ENCODE measurements at regions not wholly inside any gene's neighbourhood (a gene's known extent, or its start where the extent isn't known, plus 50 kb on each side); places are given as distances from the start of the nearest gene placed in this dataset.
A peak's percentile ranks its signal among the peaks of the same experiment; 100 is the strongest.

DNA sequence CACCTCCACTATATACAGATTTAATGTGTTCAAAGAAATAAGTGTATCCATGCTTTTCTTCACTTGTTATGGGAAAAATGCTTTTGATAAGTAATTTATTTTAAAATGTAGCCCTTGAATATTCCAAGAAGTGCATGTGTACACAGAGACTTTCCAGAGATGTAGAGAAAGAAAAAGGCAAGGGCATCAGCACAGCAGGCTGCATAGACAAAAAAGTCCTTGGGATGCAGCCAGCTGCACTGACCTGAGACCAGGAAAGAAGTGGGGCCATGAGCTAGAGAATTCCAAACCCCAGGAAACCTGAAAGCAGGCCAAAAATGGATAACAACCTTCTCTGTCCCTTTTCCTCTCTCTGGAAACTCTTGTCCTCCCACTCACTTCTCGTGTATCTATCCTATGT is 51.6 kb upstream of the PRDM8 start:
- no peak for DNase-seq

DNA sequence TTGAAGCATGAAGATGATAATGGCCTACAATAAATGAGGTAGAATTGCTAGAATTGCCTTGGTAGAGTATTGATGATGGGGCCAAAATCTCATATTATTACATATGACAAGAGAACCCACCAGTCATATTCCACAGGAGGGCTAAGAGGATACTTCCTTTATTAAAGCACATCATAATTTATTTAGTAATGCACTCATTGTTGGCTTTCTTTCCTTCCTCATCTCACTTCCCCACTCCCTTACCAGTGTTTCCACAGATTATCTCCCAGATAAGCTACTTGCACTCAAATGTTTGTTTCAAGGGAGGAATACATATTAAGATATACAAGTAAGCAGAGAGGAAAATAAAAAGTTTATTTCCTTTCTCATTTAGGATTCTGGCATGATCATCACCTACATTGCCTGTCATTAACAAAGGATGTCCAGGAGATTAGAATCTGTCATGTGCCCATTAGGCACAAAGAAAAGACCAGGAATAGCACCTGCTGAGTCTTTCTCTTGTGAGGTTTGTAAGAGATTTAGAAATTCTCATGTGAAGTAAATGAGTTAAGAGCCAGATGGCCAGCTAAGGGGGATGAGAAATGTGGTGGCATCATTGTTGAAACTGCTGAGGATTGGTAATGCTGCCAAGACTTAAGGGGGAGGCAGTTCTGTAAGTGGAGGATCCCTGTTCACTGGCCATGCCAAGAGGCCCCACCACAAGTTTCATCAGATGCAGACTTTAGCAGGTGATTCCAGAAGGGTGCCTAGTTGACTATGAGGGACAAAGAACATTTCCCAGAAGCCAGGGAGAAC is 52.4 kb upstream of the PRDM8 start:
- no peak for DNase-seq

GRCh38 chr4:80143307-80143679 is 54.0 kb upstream of the PRDM8 start:
- no peak for DNase-seq

DNA sequence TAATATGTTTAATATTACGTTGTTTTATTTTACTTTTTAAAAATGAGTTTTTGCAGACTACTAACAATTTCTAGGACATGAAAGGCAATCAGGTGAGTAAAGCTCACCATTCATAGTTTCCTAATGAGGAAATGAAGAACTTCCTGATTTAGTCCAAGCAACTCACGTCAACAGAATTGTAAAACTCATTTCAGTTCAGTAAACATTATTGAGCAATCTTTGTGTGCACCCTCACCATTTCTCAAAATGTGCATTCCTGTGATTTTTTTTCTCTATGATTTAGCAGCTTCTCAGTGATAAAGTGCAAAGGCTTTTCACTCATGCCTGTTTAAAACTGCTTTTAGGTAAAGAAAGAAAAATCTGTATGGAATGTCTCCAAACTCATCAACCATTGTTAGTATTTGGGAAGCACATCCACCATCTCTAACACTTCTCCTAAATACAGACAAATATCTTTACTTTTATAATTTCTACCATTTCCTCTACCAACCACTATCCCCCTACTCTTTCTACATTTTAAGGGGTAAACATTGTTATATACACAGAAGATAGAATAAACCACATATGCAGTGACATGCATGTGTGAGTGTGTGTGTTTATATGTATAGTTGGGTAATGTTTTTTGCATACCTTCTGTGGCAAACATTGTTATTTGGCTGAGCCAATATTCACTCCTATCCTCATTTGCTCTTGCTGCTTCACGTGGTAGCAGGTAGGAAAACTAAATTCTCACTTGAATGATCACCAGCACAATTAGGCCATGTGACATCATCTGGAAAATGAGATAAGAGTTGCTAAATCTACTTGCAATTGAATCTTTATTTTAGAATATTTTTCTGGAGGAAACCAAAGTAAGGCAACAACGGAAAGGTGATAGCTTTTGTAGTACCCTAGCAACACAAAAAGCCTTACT is 54.7 kb upstream of the PRDM8 start:
- DNase-seq = no peak

GRCh38 chr4:80141543-80141942 is 55.8 kb upstream of the PRDM8 start:
- DNase-seq = no peak

- no peak for DNase-seq
Measured at GRCh38 chr4:80140194-80140593, 57.1 kb upstream of the PRDM8 start.

- no peak for DNase-seq
Measured at GRCh38 chr4:80139671-80140070, 57.6 kb upstream of the PRDM8 start.

DNA sequence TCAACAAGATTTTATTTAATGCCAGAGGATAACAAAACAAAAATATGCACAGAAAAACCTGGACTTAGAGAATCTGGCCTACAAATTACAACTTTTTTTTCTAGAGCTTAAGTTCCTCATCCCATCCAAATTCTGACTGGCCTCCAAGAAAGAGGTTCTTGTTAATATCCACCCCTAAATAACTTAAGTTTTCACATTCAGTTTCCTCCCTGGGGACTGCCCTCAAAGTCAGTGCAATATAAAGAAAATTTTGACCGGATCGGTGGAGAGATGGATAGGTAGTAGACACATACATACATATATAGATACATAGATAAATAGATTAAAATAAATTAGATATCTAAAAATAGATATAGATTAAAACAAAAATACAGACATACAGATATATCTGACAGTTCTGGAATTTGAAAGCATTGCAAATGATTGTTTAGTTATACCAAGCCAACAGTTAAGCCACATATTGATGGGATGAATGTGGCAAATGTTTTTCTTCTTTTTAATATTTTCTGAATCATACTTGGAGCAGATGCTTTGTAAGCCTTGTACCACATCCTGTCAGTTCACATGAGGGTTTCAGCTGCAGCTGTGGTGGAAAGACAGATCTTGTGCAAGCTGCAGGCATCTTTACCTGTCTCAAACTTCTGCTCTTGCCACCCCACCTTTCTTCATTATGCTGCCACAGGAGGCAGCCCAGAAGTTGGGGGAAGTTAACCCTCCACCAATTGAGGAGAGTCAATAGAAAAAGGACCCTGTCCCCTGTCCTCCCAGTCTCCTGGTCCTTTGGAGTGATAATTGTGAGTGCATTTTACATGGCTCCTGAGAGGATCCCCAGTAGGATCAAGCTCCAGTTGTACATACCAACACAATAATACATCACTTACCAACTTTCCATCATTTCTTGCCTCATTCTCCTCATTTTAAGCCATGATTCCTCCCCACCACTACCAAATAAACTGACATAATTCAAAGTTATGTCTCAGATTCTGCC is 58.5 kb upstream of the PRDM8 start:
- DNase-seq = peak; percentile 24

- DNase-seq = no peak
Measured at GRCh38 chr4:80137631-80138030, 59.7 kb upstream of the PRDM8 start.

- DNase-seq = no peak
Measured at GRCh38 chr4:80136270-80136669, 61.0 kb upstream of the PRDM8 start.

GRCh38 chr4:80135702-80136058 is 61.6 kb upstream of the PRDM8 start:
- no peak for DNase-seq

DNA sequence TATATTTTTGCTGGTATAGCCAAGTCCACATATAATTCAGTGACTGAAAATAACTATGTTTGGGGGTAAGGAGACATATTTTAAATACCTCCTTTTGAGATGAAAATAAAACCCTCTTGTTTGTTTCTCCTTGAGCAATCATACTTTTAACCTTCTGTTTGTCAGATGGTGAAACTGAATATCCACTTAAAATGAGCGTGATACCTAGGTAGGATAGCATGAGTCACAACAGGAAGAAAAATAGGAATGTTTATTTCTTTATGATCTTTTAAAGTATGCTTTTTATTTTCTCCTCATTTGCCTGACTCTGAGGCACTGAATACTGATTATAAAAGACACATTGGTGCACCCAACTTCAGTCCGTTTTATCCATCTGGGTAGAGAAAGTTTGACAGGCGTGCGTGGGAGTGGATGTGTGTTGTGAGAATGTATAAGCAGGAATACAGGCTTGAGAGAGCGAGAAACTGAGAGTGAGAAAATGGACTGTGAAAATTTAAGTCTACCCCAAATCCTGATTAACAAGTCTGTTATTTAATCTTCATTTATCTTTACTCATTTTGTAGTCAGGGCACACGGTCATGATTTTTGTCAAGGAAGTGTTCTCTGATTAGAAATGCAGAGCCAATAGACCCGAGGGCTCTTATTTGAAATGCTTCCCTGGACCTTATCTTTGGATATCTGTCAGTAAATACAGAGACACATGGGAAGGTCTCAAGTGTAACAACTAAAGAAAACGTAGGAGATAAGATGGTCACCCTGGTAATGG is 62.1 kb upstream of the ANTXR2 start:
- DNase-seq = no peak

GRCh38 chr4:80133240-80133783 is 60.3 kb upstream of the ANTXR2 start:
- no peak for DNase-seq

DNA sequence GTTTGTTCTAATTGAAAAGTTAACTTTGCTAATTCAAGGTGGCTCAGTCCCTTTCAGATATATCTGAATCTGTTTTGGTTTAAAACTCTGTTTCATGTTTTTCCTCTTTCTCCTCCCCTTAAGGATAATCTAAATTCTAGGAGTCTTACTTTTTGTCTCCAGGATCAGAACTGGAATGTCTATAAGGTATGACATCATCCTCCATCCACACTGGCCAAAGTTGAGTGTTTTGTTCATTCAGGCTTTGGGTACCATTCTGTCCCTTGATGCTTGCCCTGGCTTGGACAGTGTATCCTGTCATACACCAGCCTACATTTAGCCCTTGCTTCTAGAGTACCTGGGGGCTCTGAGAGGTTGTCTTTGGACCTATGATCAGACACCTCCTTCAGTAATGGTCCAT is 56.8 kb upstream of the ANTXR2 start:
- DNase-seq = no peak

- no peak for DNase-seq
Measured at GRCh38 chr4:80128941-80129340, 55.9 kb upstream of the ANTXR2 start.

GRCh38 chr4:80127870-80128419 is 54.9 kb upstream of the ANTXR2 start:
- no peak for DNase-seq

DNA sequence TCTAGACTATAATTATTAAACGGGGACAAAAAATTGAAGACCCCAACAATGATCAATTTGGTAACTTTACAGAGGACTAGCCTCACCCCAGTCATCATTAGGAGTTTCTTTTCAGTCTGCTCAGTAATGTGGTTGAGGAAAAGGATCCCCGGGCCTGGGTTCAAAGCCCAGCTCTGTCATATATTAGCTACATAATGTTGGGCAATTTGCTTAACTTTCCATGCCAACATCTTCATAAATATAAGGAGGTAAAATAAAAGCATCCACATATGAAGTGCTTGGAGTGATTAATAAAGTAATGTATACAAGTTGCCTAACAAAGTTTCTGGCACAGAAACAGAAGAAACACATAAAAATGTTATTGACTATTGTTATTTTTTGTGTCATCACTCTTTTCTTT is 53.4 kb upstream of the ANTXR2 start:
- no peak for DNase-seq

DNA sequence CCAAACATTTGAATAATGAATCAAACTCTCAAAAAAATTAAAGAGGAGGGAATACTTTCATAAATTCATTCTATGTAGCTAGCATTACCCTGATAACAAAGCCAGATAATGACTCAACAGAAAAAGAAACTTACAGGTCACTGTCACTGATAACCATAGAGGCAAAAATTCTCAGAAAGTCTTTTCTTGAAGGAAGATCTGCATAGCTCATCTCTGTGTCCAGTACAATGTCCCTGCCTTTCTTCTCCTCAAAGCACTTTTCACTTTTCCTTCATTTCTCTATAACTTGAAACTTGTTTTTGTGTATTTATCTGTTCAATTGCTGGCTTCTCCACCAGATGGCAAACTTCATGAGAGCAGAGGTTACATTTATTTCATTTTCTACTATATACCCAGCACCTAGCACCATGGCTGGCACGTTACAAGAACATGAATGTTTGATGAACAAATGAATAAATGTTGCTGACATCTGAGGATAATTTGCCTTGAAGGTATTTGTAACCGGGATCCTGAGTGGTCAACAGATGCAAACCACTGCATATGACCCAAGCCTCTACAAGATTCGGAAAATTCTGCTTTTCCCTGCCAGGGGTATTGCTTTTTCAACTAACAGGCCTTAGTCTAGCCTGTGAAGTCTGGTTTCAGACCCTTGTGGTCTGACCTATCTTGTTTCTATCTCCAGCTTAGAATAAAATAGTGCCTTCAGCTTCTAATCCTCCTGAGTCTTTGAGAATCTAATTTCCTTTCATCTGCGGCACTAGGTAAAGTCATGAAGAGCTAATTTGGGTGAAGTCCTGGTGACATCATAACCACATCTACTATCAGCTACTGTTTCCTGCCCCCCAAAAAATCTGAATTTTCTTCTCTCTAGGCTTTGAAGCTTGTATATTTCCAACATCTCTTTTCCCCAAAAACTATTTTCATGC is 52.5 kb upstream of the ANTXR2 start:
- DNase-seq = peak; percentile 11

DNA sequence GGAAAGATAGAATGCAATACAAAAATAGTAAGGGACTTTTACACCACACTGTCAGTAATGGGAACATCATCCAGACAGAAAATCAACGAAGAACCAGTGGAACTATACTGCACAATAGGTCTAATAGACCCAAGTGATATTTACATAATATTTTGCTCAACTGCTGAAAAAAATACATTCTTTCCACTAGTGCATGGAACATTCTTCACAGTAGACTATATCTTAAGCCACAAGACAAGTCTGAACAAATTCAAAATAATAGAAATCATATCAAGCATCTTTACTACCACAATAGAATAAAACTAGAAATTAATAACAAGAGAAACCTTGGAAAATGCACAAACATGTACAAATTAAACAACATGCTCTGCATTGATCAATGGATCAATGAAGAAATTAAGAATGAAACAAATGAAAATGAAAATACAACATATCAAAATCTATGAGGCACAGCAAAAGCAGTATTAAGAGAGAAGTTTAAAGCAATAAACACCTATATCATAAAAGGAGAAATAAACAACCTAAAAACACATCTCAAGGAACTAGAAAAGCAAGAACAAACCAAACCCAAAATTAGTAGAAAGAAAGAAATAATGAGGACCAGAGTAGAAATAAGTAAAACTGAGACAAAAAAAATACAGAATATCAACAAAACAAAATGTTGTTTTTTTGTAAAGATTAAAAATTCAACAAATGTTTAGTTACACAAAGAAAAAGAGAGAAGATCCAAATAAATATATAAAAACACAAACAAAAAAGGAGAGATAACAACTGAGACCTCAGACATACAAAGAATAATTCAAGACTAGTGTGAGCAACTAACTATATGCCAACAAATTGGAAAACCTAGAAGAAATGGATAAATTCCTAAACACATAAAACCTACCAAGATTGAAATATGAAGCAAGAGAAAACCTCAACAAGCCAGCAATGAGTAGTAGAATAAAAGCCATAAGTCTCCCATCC is 51.5 kb upstream of the ANTXR2 start:
- DNase-seq = no peak
